GM19043 (cell line): ENCODE measurements at regions not wholly inside any gene's neighbourhood (a gene's known extent, or its start where the extent isn't known, plus 50 kb on each side); places are given as distances from the start of the nearest gene placed in this dataset.
"Not testable (repeated sequence)": the region's sequence is repeated elsewhere in the genome, so short reads cannot be mapped to it uniquely, and the experiment has no call there.

Source experiments
- ATAC-seq: cut with Tn5 transposase; IDR thresholded peaks from one replicate; pipeline ENCODE4 v1.9.1; 2021; ENCODE audit warnings: low read depth; ENCODE audit not compliant: unreplicated experiment

DNA sequence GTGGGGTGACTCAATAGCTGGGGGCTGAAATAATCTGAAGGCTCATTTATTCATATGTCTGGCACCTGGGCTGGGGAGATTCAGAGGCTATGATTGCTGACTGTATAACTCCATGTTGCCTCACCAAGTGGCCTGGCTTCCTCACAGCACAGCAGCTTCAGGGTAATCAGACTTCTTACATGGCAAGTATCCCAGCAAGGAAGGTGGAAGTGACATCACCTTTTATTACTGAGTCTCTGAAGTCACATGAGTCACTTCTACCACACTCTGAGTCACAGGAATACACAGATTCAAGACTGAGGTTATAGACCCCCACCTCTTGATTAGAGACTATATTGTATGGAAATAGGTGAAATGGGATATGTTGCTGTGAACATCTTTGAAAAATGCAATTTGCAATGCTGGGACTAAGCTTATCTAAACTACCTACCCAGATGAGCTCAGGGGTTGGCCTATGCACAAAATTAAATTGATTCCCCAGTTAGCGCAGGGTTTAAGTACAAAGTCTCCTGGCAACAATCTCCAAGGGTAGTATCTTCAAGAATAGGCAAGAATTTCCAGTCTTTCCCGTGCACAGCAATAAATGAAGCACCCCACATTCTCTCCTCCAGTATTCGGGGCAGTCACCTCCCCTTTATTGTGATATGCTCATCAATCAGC lies 553.1 kb downstream of the LRRC70 start:
- ATAC-seq = no peak

DNA sequence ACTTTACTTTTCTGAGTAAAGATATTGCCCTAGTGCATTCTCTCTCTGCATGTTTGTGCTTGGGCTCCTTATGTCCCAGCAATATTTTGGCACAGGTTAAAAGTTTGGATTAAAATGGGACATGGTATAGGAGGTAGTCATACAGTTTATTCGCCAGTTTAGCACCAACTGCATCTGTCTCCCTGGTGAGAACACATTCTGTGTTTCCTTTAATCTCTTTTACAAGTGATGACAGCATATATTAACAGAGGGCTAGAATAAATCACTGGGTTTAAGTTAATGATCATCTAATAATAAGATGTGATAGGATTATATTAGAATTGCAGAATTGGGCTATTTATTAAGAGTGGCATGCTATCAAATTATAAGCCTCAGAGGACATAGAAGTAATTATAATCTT lies 550.1 kb downstream of the LRRC70 start:
- ATAC-seq = no peak

GRCh38 chr5:63128018-63128417 lies 549.4 kb downstream of the LRRC70 start:
- ATAC-seq = peak; percentile 56

GRCh38 chr5:63127054-63127453 lies 548.4 kb downstream of the LRRC70 start:
- no peak for ATAC-seq

DNA sequence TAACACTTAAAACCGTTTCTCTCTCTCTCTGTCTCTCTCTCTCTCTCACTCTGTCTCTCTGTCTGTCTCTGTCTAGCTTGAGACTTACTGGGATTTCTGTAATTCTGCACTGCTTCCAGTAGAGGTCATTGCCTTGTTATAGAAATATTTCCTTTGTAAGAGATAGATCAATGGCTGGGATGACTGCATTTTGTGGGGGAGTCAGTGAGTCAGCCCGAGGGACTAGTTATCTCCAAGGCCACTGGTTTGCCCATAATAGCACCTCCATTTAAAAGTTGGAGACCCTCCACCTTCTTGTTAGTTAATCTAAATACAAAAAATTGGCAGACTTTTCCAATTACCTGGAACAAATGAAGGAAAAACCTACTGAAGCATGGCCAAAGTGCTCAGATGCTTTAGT lies 547.2 kb downstream of the LRRC70 start:
- peak; percentile 54 for ATAC-seq

DNA sequence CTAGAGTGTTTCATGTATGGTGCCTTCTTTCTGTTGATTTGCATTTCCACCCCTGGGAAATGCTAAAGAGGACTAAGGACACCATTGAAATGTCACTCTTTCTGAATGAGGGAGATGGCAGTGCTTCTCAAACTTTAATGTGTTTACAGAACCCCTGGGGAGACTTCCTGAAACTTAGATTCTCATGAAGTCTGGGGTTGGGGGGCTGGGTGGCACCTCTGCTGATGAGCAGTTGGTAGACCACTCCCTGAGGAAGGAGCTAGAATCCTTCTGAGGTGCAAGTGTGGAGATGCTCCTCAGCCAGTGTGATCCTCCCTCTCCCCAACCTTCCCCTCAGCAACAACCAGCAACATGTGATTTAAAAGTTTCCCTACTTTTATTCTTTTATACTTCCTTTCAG lies 546.8 kb downstream of the LRRC70 start:
- no peak for ATAC-seq

DNA sequence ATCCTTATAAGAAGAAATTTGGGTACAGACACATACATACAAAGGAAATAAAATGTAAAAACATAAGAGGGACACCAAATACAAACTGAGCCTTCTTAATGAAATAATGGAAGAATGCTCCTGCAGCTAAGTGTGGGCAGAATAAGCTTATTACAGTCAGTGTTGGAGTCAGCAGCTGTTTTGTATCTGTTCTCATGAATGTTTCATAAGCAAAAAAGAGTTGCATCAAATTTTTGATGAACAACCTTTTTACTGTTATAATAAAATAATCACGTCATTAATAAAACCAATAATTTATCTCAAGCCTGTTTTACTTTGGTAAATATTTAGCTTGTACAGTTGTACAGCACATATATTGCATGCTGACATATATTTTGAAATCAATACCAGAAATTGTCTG lies 545.6 kb downstream of the LRRC70 start:
- ATAC-seq = no peak

- no peak for ATAC-seq
These were observed 542.9 kb downstream of the LRRC70 start for GRCh38 chr5:63121471-63121870.

DNA sequence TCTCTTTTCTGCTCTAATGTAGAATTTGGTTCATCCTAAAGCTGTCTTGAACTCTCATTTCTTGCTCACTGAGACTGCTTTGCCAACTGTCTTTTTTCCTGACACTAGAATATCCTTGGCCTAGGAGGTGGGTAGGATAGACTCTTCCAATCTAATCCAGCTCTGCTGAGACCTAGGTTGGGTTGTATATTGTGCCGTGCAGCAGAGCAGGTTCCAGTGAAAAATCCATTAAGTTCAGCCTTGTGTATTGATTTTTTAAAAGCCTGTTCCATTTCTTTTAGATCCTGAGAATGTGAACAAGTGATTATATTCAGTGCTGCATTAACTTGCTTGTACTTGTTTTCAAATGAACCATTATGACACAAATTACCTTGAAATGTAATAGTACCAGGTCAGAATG lies 539.6 kb downstream of the LRRC70 start:
- ATAC-seq = no peak

- ATAC-seq = no peak
These were observed 533.3 kb downstream of the LRRC70 start for GRCh38 chr5:63111891-63112290.

DNA sequence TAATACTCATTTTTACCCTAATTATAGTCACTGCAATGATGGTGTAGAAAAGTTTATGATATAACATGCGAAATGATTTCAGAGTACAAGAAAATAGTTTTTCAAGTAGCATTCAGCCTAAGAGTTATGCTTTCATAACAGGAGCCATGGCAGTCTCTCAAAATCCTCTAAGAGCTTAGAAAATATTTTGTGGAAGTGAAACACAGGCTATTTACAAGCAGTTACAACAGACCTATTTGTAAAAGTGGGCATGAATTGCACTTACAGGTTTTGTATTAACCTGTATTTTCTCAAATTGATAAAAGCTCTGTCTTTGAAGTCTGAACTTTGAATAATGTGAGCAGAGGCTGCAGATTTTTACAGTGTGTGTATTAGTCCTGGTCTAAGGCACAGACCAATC lies 523.3 kb downstream of the LRRC70 start:
- no peak for ATAC-seq

DNA sequence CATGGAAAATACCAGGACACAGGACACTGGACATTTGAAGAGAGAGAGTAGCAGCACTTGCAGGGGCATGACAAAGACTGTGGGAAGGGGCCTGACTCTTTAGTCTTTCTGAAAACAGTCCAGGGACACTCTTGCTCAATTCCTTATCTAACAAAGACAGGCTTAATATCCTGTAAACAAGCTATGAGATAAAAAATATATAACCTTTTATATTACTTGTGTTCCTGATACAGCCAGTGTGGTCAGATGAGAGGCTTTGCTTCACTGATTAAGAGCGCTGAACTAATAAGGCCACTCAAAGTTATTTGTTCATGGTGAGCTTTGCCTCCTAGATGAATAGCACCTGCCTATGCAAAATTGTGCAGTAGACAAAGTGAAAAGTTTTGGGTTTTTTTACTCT lies 518.7 kb downstream of the LRRC70 start:
- ATAC-seq = no peak

GRCh38 chr5:63094730-63095129 lies 516.1 kb downstream of the LRRC70 start:
- ATAC-seq = no peak

- ATAC-seq = no peak
These were observed 510.5 kb downstream of the LRRC70 start for GRCh38 chr5:63089147-63089546.

- no peak for ATAC-seq
These were observed 506.9 kb downstream of the LRRC70 start for GRCh38 chr5:63085561-63085960.

DNA sequence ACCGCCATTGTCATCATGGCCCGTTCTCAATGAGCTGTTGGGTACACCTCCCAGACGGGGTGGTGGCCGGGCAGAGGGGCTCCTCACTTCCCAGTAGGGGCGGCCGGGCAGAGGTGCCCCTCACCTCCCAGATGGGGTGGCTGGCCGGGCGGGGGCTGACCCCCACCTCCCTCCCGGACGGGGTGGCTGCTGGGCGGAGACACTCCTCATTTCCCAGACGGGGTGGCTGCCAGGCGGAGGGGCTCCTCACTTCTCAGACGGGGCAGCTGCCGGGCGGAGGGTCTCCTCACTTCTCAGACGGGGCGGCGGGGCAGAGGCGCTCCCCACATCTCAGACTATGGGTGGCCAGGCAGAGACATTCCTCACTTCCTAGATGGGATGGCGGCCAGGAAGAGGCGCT lies 505.1 kb downstream of the LRRC70 start:
- not testable (repeated sequence) for ATAC-seq

GRCh38 chr5:63081402-63081801 lies 502.8 kb downstream of the LRRC70 start:
- ATAC-seq = no peak

DNA sequence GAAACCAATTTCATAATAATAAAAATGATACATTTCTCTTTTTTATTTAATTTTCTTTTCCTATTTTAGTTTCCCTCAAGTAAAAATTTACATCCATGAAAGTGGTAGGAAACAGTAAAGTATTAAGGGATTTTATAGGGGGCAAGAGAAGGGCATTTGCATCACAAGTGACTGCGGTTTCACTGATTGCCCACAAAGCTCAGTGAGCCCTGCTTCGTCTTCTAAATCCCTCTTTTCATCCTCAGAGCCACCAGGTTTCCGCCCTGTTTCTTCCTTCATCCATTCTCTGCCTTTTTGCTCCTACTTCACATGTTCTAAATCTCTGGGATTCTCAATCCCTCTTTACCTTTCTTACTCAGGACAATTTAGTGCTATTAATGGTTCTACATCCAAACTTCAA lies 491.4 kb downstream of the LRRC70 start:
- ATAC-seq = no peak

- ATAC-seq = no peak
These were observed 476.8 kb downstream of the LRRC70 start for GRCh38 chr5:63055421-63055820.

DNA sequence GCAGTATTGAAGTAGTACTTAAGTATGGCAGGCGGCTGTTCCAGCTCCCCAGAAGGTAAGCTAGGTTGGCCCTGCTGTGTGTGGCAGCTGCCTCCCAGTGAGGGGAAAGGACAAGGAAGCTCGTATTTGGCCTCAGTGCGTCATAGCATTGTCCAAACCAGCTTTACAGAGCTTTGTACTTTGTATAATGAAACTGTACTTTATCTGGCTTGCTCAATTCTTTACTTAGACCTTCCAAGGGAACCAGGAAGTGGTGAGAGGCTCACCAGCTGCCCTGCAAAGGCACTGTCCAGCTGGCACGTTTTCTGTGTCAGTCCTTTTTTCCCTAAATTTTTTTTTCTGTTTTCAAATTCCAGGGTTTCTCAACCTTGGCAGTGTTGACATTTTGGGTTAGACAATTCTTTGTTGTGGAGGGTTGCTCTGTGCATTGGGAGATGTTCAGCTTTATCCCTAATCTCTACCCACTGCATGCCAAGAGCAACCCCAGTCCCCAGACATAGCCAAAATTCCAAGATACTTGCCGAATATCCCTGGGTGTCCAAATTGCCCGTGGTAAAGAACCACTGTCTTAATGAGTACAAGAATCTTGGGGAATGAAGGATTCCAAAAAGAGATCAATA lies 474.5 kb downstream of the LRRC70 start:
- ATAC-seq = no peak

GRCh38 chr5:63050916-63051315 lies 472.3 kb downstream of the LRRC70 start:
- no peak for ATAC-seq

DNA sequence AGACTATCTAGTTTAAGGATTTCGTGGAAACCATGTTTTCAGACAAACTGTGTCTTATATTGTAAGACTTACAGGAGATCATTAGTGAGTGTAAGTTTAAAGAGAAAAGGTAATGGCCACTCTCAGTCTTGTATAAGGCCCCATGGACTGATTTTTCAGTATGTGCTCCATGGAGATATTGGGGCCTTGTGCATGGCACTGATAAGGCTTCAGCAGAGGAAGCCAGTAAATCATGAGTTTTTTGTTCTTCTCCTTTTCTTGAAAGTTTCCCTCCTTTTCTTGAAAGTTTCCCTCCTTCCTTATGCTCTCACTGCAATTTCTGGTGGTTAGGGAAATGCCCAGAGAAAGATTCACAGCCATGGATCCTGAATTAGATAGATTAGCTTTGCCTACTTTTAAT lies 471.3 kb downstream of the LRRC70 start:
- no peak for ATAC-seq

- no peak for ATAC-seq
These were observed 465.2 kb downstream of the LRRC70 start for GRCh38 chr5:63043792-63044191.
